ENCODE measurements at regions not wholly inside any gene's neighbourhood (a gene's known extent, or its start where the extent isn't known, plus 50 kb on each side); places are given as distances from the start of the nearest gene placed in this dataset.

GRCh38 chr3:22620498-22620897 lies 582.6 kb upstream of the UBE2E2 start:
- no TSS peak for BruUV-seq (replicated peaks)
- H3K9me3 ChIP-seq (replicated peaks; ENCODE audit: control insufficient read depth, insufficient read depth, low read depth, low read length) = no peaks in the 10 kb centered on the region
- no peaks in the 10 kb centered on the region for H3K36me3 ChIP-seq (ENCODE audit: control insufficient read depth, insufficient read depth, low read length)
- 5% methylated on average over 1 of the region's 1 CpG for WGBS (ENCODE audit: insufficient coverage, low coverage, missing lambda C conversion rate)
- ChIA-PET CTCF (ENCODE audit: low intra/inter-chr PET ratio) (no interaction called here), POLR2A (interaction anchor here (0.6 kb wide), 1 partner anchor 40 kb away, joined by 3 read pairs; no protein-coding TSS in a partner anchor)
- TF ChIP-seq TAL1 (IDR thresholded peaks at IDR 0.05) = no peak
- TF ChIP-seq TSHZ1 (CRISPR knock-in tag; IDR thresholded peaks at IDR 0.05) = no peak
- no peak for TF ChIP-seq ZC3H11A (IDR thresholded peaks at IDR 0.05; ENCODE audit: low read depth, low read length)
- no peak for TF ChIP-seq KDM1A (IDR thresholded peaks at IDR 0.05)
- TF ChIP-seq ZNF444 (CRISPR knock-in tag; IDR thresholded peaks at IDR 0.05) = no peak
- no peak for TF ChIP-seq MBD2 (IDR thresholded peaks at IDR 0.05; ENCODE audit: borderline replicate concordance, low read depth)
- TF ChIP-seq OTX1 (CRISPR knock-in tag; IDR thresholded peaks at IDR 0.05) = no peak
- no peak for TF ChIP-seq SIRT6 (IDR thresholded peaks at IDR 0.05; ENCODE audit: low read depth, low read length)
- no peak for TF ChIP-seq NCOA4 (IDR thresholded peaks at IDR 0.05; ENCODE audit: partially characterized antibody)
- TF ChIP-seq NONO (IDR thresholded peaks at IDR 0.05; ENCODE audit: low read depth in 2 of 2, low read length in 1 of 2) = no peak
- TF ChIP-seq KAT8 (IDR thresholded peaks at IDR 0.05; ENCODE audit: low read depth) = no peak
- no peak for TF ChIP-seq RBM15 (IDR thresholded peaks at IDR 0.05; ENCODE audit: insufficient read depth, low read length)
- no peak for TF ChIP-seq ESRRA (IDR thresholded peaks at IDR 0.05; ENCODE audit: borderline replicate concordance, low read depth)
- TF ChIP-seq FUS (optimal IDR thresholded peaks at IDR 0.05; ENCODE audit: low read depth, low read length) = no peak
- TF ChIP-seq SREBF1 (IDR thresholded peaks at IDR 0.05; ENCODE audit: borderline replicate concordance, low read depth, low read length) = no peak
- no peak for TF ChIP-seq JUN (IDR thresholded peaks at IDR 0.05; ENCODE audit: borderline replicate concordance, low read depth, low read length)
- TF ChIP-seq JUN (CRISPR knock-in tag; IDR thresholded peaks at IDR 0.05; ENCODE audit: borderline replicate concordance) = no peak
- TF ChIP-seq NBN (IDR thresholded peaks at IDR 0.05; ENCODE audit: low read depth) = no peak
- no peak for TF ChIP-seq ZNF644 (tag; IDR thresholded peaks at IDR 0.05; ENCODE audit: low read depth)
- H3K4me1 ChIP-seq (replicated peaks in 1 of 2; ENCODE audit: control insufficient read depth in 2 of 2, insufficient read depth in 2 of 2, low read length in 2 of 2) = no peaks in the 10 kb centered on the region
- in situ Hi-C loops (cut with MboI) = no loop called here
- intact Hi-C loops (cut with micrococcal nuclease) = no loop called here
- H3K27ac ChIP-seq (ENCODE audit: extremely low read depth, low read depth, low read length) = no peak overlapping the region
- H3K79me2 ChIP-seq (ENCODE audit: control insufficient read depth, insufficient read depth, low read length) = no peaks in the 10 kb centered on the region
- ATAC-seq (no peak), DNase-seq (ENCODE audit: extremely low read depth in 1 of 4, low spot score in 3 of 4) (no peak), FAIRE-seq (no peak)
- no peaks in the 10 kb centered on the region for H3K9me1 ChIP-seq (ENCODE audit: control insufficient read depth, insufficient read depth, low read length)
- H3K4me3 ChIP-seq = no peak overlapping the region
- H3K27me3 ChIP-seq (ENCODE audit: control insufficient read depth in 2 of 2, insufficient read depth in 2 of 2, low read length in 2 of 2) = no peaks in the 10 kb centered on the region
- no peak overlapping the region for H2AFZ ChIP-seq (ENCODE audit: low read depth, low read length)
- no peaks in the 10 kb centered on the region for H4K20me1 ChIP-seq (replicated peaks; ENCODE audit: control insufficient read depth, insufficient read depth, low read length)
- no peak overlapping the region for H3K9ac ChIP-seq (ENCODE audit: insufficient read depth in 1 of 2, low read depth in 2 of 2, low read length in 2 of 2)
- no peak overlapping the region for H3K4me2 ChIP-seq (ENCODE audit: insufficient read depth, low read length)
